ENCODE measurements at regions not wholly inside any gene's neighbourhood (a gene's known extent, or its start where the extent isn't known, plus 50 kb on each side); places are given as distances from the start of the nearest gene placed in this dataset.

DNA sequence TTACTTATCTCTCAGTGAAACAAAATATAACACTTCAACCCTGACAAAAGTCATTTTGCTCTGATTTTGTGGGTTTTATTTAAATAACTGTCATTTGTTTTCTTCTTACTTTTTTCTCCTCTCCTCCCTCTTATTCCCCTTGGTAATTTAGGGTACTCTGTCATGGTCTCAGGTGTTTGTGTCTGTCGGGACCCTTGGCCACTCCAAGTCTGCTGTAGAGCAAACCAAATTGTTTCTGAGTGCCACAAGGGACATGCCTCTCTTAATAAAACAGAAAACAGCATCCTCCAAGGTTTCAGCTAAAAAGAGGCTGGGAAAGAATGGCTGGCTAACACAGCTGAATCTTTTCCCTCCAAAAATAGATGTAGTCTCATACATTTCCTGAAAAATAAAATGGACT lies 573.1 kb upstream of the KLF12 start:
- no peak for DNase-seq

DNA sequence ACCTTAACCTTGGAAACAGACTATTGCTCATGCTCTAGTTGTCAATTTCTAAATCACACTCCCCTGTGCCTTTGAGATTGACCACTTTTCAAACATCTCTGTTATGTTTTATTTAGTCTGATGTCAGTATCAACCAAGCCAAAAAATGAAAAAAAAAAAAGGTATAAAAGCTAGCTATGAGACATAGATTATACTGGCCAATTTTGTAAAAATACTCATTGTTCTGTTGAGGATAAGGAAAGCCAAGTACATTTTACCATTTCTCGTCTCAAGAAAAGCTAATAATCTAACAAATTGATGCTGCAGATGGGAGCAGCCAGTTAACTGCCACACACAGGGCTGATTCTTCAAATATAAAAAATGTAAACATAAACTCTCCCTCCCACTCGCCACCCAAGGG lies 572.6 kb upstream of the KLF12 start:
- DNase-seq, result no peak

DNA sequence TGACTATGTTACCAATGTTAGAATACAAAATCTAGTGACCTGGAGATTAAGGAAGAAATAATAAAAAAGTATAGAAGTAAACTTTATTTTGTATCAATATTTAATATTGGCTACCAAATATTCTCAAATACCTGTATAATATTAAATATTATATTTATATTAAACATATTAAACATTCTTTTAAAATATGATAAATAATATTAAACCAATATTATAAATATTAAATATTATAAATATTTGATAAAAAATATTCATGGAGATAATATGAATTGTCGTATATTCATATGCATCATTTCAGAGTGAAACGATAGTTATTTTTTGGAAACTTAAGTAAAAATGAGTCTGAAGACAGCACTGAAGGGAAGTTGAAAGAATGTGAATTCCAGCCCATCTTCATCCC lies 571.2 kb upstream of the KLF12 start:
- no peak for DNase-seq

DNA sequence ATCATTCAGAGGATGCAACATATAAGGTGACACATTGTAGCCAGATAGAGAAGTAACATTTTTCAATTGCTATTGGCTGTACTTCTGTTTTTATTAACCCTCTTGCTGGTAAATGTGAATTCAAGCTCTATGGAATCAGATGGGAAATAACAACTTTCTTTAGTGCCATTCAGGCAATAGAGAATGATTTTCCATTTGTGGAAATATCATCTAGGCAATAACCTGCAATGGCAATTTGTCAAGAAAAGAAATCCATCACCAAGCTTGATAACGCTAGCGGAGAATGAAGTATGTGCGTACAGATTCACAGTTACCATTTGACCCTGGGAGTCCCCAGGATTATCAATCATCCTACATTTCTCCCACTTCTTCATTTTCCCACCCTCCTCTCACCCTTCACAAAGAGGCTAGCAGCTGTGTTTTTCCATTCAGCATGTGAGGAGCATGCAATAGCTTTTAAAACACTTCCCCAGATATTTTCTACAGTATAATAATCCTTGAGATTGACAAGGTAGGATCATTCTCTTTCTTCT lies 569.7 kb upstream of the KLF12 start:
- DNase-seq, result no peak

DNA sequence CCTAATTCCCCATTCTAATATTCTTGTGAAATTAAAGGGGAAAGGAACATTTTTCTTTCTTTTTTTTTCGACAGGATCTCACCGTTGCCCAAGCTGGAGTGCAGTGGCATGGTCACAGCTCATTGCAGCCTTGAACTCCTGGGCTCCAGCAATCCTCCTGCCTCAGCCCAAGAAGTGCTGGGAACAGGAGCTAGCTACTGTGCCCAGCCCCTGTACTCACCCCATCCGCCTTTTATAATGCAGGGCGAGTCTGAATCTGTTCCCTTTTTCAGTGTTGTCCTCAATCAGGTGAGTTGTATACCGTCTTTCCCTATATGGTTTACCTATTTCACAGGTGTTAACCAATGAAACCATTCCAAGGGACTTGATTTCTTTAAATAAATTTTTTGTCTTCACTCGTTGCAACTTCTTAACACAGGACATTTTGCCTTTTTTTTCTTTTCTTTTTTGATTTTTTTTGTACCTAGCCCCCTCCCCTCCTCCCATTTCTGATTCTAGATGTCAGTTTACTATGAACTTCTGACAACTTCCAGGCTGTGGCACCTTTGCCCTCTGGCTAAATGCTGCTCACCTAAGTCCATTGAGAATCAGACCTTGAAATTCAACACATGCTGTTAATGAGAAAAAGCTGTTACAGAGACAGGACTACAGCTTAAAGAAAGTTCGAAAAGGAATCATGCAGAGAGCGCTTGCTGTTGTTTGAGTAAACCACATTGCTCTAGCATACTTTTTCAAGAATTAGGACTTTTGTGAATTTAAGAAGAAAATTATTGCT lies 562.1 kb upstream of the KLF12 start:
- DNase-seq, result no peak

DNA sequence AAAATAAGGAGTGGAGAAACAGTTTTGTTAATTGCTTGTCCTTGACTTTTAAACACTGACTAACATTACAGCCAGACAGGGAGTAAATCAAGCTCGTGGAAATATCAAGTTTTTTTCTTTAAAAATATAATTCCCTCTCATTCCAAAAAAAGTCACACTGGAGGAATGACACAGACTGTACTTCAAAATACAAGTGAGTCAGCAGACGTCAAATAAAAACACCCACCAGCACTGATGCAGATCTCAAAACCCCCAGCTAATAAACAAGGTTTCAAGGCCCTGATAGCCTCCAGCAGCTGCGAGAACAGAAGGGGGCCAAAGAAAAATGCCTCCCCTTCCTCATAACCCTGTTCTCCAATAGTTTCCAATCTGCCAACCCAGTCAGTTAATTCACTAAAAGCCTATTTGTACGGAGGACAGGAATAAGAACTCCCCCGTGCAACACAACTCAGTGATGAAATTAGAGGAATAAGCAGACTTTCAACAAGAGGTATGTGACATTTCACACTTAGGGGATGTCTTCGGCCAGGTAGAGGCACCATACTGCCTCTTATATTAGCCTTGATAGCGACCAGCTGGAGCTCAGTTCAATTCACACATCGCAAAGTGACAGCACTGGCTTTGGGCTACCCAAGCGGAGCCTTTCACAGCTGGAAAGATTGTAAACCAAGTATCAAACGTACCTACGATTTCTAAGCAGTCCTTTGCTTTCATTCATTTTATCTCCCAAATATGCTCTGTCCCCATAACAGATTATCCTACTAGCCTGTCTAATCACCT lies 561.0 kb upstream of the KLF12 start:
- DNase-seq, result no peak

DNA sequence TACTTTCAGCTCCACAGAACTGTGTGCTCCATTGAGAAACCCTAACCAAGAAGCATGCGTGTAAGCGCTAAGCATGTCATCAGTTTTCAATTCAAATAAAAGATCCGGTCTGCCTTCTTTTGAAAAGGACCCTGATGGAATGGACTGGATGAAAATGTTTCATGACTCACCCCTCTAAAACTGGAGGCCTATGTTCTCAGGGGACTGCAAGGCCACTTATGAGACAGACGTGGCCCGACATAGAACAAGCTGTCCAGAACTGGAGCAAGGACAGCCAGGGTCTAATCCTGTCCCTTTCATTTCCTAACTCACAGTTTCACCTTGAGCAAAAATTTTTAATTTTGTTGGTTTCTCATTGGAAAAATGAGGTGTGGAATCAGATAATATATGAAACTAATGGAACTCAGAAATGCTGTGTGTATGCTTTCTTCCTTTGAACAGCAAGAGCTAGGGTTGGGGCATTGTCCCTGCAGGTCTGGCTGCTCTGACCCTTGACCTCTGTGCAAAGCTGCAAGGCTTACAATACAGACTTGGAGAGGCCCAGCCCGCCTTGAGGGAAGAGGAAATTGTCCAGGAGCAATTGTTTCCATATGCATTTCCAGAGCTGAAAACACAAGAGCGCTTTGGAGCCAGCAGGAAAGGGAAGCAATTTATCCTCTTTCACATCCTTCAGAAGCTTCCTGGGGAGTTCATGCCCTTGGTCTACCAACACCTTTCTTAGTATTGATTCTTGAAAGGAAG lies 553.4 kb upstream of the KLF12 start:
- DNase-seq, result no peak

DNA sequence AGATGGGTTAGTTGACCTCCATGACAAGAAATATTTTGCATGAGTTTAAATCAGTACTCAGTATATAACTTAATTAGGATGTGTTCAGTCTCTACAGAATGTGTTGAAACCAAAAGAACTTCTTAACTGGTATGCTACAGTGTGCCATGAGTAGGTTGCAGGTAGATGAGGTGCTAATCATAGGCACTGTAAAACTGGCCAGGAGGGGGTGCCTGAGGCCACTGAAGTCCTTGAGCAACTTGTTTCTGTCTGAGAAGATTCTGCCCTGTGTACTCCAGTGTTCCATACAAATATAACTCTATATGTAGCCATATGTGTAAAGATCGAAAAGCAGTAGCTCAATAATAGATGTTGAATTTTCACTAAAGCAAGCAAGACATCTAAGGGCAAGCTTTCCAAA lies 549.2 kb upstream of the KLF12 start:
- DNase-seq, result no peak

DNA sequence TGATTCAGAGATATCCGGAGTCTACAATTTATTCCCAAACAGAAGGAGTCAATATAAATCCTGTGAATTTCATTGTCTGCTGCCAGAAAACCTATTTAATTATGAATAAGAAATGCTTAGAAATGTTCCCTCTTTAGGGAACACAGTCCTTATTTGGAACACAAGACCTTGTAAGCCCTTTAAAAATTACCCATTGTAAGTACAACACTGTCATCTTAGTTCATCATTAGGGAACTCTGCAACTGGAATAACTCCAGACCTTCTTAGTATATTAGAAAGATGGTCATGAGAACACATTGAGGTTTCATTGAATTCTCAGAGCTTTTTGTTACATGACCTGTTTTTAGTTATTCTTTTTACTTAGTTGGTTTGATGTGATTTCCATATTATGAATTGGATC lies 548.5 kb upstream of the KLF12 start:
- no peak for DNase-seq

DNA sequence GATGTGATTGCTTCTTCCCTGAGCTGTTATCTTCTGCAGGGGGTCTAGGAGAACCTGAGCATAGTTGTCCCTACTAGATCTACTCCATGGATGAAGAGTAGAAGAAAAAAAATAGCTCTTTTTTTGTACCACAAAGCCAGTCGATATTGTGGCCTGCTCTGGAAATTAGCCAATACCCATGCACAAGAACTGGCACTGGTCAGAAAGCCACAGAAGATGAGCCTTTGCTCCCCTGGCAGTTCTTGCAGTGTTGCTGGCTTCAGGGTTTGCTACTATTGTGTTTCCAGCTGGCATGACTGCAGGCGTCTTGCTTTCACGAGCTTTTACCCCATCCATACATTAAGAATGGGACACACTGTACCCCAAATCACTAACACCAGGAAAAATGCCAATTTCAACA lies 547.7 kb upstream of the KLF12 start:
- no peak for DNase-seq

DNA sequence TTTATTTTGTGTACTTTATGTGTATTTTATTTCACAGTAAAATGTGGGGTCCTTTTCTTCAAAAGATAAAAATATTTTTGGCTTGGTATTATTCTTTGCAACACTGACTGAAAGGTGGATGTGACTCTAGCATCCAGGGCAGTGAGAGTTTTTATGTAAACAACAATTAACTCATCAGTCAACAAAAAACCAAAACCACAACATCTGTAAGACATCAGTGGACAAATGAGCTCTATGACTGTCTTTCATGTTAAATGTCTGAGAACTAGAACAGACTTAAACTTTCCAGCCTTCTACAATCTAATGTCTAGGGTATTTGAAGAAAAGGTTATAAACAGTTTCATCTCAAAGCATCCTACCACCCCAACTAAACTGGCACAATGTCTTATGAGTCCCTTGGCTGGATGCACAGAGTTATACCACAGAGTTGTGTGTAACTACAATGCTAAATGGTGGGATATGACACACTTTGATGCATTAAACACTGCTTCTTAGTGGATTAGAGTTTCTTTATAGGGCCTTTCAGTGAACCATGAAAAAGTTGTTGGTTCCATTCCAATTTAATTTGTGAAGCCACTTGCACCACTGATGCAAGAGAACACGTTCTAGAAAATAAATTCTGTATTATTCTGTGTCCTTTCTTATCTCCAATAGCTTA lies 544.2 kb upstream of the KLF12 start:
- DNase-seq, result no peak

DNA sequence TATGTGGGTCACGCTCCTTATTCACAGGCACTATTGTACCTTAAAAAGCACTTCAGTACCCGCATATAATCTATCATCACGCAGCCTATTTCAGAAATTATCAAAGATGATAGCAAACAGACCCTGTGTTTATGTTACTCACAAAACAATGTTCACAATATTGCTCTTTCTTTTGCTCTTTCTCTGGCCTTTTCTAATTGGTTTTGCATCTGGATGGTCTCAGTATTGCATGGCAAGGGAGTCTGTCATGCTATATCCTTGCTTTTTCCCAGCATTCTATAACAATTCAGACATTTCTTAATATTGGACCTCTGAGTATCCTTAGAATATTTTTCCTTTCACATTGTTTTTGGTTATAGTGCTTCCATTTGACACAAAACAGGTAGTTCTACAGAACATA lies 541.8 kb upstream of the KLF12 start:
- no peak for DNase-seq

DNA sequence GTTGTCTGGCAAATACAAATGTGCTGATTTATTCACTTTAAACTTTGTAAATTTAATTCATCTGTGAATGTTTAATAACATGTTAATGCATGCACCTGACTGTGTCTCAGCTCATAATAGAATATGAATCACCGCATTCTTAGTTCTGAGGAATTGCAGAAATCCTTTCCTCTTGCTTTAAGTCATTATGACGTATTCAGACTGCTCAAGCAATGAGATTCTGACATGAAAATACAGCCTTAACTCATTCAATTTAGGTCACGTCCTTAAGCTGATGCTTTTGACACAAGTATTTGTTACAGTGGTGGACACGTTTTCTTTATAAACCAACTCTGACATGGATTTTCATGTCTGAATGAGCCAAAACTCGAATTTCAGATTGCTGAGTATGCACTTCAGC lies 541.0 kb upstream of the KLF12 start:
- DNase-seq, result no peak

DNA sequence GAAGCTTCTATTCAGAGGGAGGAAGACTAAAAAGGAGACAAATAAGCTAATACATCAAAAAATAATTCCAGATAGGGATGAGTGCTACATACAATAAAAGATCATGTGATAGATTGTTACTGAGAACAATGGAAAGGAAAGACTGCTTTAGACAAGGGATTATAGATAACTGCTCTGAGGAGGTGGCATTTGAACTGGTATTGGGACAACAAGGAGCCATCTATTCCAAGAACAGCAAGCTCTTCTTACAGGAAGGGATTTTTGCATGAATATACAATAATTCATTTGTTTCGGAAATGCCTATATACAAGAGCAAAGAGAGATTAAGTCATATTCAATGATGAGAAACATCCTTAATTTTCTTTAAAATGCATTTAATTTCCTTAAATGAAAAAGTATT lies 540.5 kb upstream of the KLF12 start:
- no peak for DNase-seq

DNA sequence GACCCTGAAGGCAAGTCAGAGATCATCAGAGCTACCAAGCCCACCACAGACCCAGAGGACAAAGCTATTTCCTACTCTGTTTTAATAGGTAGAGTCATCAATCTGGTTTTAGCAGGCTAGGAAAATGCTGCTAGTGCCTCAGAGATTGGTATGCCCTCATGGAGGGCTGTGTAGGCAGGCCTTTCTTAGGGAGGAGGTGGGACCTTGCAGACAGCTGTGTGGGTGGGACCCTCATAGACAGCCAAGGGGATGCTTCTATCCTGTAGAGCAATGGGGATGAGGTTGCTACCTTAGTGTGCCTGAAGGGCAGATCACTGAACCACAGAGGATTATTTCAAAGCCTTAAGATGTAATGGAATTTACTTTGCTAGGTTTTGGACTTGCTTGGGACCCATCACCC lies 534.9 kb upstream of the KLF12 start:
- no peak for DNase-seq

DNA sequence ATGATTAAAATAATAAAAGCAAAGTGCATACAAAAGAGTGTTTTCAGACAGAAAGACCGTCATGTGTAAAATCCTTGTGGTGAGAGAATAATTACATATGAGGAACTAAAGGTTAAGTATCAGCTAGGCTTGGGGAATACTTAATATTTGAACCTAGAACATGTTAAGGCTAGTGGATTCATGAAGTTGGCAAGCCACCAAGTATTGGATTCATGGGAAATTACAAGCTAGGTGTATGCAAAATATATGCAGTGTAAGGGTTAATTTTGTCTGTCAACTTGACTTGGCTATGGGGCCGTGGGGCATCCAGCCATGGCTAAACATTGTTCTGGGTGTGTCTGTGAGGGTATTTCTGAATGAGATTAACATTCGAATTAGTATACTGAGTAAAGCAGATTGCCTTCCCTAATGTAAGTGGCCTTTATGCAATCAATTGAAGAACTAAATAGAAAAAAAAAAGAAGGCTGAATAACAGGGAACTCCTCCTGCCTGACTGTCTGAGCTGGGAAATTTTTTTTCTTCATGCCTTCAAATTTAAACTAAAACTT lies 533.5 kb upstream of the KLF12 start:
- DNase-seq, result no peak

DNA sequence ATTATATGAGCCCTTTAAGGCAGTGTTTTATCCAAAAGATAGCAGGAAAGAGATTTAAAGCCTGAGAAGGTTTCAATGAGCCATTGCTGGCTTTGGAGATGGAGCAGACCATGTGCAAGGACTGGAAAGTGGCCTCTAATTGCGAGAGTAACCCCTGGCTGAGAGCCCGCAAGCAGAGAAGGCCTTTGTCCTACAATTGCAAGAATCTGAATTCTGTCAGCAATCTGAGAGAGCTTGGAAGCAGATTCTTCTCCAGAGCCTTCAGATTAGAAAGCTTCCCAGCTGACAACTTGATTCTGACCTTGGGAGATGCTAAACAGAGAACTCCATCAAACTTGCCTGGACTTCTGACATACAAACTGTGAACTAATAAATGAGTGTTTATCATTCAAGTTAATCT lies 528.7 kb upstream of the KLF12 start:
- DNase-seq, result no peak

DNA sequence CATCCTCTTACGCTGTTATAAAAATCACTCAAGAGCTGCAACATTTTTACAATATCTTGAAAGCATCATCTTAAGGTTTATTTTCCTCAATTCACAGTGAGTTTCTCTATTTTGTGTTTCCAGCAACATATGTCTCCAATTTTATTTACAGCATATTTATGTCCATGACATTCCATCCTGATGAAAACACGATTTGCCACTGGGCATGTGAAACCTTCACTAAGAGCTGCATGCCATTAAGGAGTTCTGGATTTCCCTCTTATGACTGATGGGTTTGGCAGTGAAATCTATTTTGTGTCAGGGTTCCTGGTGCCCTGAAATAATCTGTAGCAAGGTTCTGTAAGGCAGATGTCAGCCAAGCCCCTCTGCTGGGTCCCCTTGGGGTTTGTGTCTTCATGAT lies 527.6 kb upstream of the KLF12 start:
- DNase-seq, result no peak

DNA sequence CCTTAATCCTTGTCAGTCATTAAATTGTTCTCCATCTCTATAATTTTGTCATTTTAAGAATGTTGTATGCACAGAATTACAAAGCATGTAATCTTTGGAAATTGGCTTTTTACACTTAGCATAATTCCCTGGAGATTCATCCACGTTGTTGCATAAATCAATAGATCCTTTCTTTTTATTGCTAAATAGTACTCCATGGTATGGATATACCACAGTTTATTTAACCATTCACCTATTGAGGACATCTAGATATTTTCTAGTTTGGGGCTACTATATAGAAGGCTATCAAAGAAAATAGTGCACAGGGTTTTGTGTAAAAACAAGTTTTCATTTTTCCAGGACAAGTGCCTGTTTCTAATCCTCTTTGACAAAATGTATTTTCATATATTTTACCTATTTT lies 523.6 kb upstream of the KLF12 start:
- no peak for DNase-seq

DNA sequence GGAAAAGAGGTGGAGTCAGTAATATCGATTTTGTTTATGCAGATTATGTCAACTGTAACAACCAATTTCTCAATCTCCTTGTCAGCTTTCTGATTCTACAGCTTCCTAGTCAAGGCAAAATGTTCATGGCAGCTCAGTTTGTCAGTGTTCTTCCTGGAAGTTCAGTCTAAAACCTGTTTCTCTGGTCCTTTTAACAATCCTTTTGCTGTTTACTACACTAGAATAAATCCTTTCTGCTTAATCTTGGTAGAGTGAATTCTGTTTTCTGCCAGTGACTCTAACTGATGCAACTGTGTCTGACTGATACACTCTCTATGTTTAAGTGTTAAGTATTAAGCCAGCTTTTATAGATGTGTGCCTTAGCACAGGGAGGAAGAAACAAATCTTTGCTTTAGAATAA lies 516.9 kb upstream of the KLF12 start:
- DNase-seq, result no peak

DNA sequence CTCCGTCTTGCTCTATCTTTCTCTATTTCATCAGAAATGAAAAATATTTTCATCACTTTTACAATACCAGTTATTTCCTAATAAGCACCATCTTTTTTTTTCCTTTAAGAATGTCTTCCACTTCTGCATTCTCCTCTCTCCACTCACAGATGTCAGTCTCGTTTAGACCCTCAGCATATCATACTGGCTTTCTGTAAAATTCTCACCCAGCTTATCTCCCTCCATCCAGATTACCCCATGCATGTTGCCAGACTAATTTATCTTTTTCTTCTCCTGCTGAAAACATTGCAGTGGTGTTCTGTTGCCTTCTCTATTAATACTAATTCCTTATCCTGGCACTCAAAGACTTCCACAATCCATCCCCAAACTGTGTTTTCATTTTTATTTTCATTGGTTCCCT lies 513.8 kb upstream of the KLF12 start:
- DNase-seq, result no peak

DNA sequence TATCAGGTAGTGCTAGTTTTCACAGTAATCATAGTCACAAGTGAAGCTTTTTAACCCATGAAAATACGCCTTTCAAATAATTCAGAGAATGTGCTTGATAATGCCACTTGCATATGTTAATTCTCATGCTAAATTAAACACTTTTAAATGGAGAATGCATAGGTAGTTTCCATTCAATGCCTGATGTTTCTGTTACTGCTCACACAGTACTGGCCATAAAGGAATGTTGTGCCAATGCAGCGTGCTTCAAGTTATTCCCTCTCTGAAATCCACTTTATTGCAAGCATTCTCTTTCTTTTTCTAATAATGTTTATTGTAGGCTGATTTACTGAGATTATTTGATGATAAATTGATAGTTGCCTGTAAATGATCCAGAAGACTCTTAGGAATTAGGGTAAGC lies 513.0 kb upstream of the KLF12 start:
- DNase-seq, result no peak

DNA sequence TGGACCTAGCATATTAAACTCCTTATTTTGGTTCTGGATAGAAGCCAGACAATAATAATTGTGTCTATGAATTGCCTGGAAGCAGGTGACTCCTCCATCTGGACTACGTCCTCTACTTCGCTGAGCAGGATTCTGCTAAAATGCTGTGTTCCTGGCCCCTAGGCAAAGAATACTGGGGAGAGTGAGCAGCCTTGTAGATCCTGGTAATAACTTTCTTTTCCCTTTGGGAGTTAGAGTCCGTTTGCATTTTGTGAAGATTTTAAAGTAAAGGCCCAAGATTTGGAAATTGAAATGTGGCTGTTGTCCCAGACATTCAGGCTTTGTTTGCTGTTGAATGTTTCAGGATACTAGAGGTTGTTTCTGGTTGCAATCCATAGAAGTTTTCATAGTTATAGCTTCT lies 511.9 kb upstream of the KLF12 start:
- no peak for DNase-seq

Data from NCI-H748 treated with DMSO at 0.1 percent for 48 hours (cell line).